Breast epithelium (tissue), 3 donors: ENCODE measurements at regions not wholly inside any gene's neighbourhood (a gene's known extent, or its start where the extent isn't known, plus 50 kb on each side); places are given as distances from the start of the nearest gene placed in this dataset.

Experiments used
- CTCF ChIP-seq, 3 donors: fragments of 450-650 bp; IDR thresholded peaks; one replicate each; pipeline ENCODE4 v1.5.1; 2016 to 2017; ENCODE audit warnings: antibody characterized with exemption in 3 of 3, mild to moderate bottlenecking in 3 of 3, moderate library complexity in 3 of 3
- POLR2A ChIP-seq: fragments of 450-650 bp; IDR thresholded peaks from one replicate; pipeline ENCODE4 v1.6.1; 2016; ENCODE audit warnings: antibody characterized with exemption, mild to moderate bottlenecking, moderate library complexity
- POLR2AphosphoS5 ChIP-seq, 3 donors: sonication (generic); formaldehyde crosslinking; IDR thresholded peaks; one replicate each; pipeline ENCODE4 v1.6.1; 2017; ENCODE audit warnings: antibody characterized with exemption in 3 of 3

GRCh38 chr2:2620604-2621003 is 289.5 kb upstream of the MYT1L start:
- TF ChIP-seq CTCF (IDR thresholded peaks at IDR 0.05), result no peak
- no peak for TF ChIP-seq POLR2A
- no peak for TF ChIP-seq POLR2AphosphoS5 (IDR thresholded peaks at IDR 0.05)
